G401.6 (cell line): ENCODE measurements at regions not wholly inside any gene's neighbourhood (a gene's known extent, or its start where the extent isn't known, plus 50 kb on each side); places are given as distances from the start of the nearest gene placed in this dataset.
"Not testable (repeated sequence)": the region's sequence is repeated elsewhere in the genome, so short reads cannot be mapped to it uniquely, and the experiment has no call there.

ENCODE experiments used
- FAIRE-seq: peaks from 2 replicates; lab custom pipeline; 2012; peaks lifted over from hg19 to GRCh38; lab: Jason Lieb, UNC

DNA sequence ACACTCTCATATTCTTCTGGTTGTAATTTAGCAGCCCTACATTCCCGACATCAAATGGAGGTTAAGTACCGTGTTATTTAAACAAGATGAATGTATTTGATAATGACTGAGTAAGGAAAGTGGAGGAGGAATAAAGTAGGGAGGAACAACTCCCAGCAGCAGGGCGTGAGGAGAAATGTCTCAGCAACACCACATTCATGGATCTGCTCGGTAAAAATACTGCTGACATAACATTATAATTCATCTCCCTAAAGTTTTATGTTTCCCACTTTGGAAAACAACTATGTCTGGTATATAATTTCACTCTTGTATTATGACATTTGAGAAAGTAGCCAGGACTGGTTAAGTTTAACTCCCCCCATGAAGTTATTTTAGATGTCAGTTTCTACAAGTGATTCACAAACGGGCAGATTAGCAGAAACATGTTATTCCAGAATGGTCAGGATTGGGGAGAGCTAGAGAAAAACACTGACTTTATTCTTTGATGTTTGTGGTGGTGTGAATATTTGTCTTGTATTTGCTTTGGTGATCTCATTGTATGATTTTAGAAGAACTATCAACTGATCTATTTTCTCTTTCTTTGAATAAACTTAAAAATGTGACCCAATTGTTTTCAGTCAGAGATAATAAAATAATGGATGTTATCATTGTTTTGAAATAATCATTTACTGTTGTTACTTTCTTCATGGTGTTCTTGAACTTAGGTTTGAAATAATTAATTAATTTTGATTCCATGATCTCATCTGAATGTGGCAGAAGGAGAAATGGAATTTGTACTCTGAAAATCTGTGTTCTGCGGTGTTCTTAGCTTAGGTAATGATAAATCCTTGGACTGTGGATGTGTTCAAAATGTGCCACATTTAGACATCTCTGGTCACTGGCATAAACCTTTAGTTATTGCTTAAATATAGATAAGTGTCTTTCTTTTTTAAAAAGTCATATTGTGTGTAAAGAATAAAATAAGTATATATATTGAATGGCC lies 303.6 kb upstream of the ZNF608 start:
- FAIRE-seq, result no peak

DNA sequence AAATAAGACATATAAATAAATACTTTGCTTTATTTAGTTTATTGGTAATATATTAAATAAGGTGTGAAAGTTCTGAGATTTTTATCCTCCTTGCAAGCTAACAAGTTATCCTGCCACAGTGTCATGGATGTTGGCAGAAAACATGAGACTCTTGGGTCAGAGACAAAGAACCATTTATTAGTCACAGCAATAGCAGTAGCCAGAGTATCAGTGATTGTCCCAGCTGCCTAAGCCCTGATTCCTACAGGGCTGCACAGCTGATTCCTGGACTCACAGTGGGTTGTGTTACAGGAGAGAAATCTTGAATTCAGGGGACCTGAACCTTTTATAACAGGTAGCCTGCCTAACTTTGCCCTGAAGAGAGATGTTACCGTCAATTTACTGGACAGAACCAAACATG lies 304.5 kb upstream of the ZNF608 start:
- FAIRE-seq, result no peak

DNA sequence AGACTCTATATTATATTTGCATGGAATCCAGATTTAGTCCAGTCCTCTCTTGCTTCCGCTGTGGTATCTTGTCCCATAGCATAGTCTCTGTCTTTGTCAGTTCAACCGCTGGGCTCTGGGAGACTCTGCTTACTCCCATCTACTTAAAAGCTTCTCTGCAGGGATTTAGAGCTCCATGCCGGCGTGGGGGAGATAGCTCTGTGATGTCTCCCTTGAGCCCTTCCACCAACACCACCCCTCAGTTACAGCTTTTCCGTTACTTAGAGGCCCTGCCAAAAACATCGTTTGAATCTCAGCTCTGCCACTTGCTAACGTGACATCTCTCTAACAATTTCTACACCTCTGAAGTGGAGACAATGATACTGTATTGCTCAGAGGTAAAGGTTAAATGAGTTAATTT lies 306.1 kb upstream of the ZNF608 start:
- no peak for FAIRE-seq

DNA sequence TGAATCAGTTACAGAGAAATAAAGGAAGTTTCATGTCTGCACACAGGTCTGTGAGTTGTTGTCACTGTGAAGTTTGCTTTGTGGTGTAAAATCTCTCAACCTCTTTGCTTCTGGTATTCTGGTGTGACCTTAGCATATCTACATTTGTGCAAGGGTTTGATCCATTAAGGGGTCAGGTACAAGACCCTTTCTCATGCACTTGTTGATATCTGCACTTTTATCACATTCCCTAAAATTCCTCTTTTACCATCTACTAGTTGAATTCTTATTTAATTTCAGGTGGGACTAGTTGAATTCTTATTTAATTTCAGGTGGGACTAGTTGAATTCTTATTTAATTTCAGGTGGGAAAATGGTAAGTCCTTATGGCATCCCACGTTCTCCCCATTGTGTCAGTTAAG lies 306.7 kb upstream of the ZNF608 start:
- no peak for FAIRE-seq

- no peak for FAIRE-seq
These were observed 307.7 kb upstream of the ZNF608 start for GRCh38 chr5:125054146-125054545.

- FAIRE-seq, result no peak
These were observed 310.4 kb upstream of the ZNF608 start for GRCh38 chr5:125056671-125057485.

DNA sequence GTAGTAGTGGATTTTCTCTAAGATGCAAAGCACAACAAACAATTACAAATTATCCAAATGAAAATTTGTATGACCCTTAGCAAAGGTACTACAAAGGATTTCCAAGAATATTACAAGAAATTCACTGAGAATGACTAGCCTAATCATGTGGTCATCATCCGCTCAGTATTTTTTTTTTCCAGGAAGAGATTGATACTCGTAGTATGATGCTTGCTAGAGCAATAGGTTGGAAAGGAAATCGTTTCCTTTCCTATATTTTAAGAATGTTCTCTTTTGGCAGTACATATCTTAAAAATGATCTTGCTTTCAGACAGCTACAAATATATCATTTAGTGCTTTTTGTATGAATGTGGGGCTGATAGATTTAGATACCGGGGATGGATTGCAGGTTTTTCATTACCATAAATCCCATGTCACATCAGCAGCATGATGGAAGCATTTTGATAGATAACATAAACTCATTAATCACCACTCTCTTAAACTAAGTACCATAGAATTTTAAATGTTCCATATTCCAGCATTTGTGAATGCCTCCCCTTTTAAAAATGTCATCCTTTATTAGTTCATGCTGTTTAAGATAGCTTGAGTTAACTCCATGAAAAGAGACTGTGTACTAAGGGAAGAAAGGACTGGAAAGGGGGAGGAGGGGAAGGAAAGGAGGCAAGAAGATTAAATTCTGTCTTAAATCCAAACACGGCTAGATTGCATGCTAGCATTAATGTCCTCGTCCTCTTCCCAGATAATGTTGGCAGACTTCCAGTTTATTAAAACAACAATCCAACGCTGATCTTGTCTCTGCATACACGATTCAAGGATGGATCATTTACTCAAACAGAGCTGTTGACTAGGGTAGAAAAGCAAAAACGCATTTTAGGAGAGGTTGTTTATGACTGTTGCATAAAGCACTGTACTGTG lies 311.7 kb upstream of the ZNF608 start:
- FAIRE-seq, result no peak

- no peak for FAIRE-seq
These were observed 313.0 kb upstream of the ZNF608 start for GRCh38 chr5:125059255-125060002.

- FAIRE-seq, result no peak
These were observed 315.3 kb upstream of the ZNF608 start for GRCh38 chr5:125061726-125062125.

GRCh38 chr5:125064621-125065438 lies 318.4 kb upstream of the ZNF608 start:
- no peak for FAIRE-seq

- no peak for FAIRE-seq
These were observed 319.3 kb upstream of the ZNF608 start for GRCh38 chr5:125065741-125066140.

GRCh38 chr5:125070961-125071360 lies 324.5 kb upstream of the ZNF608 start:
- FAIRE-seq, result no peak

GRCh38 chr5:125073090-125073489 lies 326.7 kb upstream of the ZNF608 start:
- FAIRE-seq, result no peak

GRCh38 chr5:125075567-125075966 lies 329.1 kb upstream of the ZNF608 start:
- FAIRE-seq, result no peak

GRCh38 chr5:125079028-125079427 lies 332.6 kb upstream of the ZNF608 start:
- not testable (repeated sequence) for FAIRE-seq

- no peak for FAIRE-seq
These were observed 334.7 kb upstream of the ZNF608 start for GRCh38 chr5:125081101-125081500.

DNA sequence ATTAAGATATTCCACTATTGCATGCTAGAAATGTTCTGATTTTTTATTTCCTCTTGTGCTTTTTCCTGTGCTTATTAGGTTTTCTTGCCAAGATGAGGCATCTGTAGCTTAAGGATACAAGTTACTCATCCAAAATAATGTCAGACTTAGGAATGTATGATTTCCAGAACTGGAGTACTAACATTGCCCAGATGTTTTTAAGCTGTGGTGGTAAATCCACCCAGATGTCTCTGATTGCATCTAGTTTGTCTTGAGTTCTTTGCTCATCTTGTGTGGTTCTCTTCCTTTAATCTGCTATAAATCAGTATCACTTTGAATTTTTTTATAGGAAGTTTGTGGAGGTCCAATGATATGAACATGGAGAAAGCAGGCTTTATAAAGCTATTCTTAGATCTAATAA lies 337.5 kb upstream of the ZNF608 start:
- FAIRE-seq, result no peak

DNA sequence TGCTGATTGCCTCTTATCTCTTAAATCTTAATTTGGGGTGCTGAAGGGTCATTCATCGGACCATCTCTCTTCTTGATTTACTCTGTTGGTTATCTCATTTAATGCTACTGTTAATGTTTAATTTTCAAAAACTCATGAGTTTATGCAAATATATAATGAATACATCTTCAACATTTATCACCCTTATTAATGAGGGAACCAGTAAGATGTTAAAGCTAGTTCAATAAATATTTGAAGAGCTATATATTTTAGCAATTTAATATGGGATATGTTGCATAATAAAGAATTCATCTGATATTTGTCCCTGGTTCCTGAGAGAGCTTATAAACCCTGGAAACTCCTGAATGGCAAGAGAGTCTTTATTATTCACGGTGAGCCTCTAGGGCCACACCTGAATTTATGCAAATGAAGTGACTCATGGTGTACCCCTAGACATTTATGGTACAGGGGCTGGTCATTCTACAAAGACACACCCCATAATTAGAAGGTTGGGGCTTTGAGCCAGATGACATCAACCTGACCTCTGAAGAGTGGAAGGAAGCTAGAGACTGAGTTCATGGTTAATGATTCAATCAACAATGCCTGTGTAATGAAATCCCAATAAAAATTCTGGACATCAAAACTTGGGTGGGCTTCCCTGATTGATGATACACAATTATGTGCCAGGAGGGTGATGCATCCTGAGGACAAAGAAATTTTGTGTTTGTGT lies 339.5 kb upstream of the ZNF608 start:
- FAIRE-seq, result no peak

DNA sequence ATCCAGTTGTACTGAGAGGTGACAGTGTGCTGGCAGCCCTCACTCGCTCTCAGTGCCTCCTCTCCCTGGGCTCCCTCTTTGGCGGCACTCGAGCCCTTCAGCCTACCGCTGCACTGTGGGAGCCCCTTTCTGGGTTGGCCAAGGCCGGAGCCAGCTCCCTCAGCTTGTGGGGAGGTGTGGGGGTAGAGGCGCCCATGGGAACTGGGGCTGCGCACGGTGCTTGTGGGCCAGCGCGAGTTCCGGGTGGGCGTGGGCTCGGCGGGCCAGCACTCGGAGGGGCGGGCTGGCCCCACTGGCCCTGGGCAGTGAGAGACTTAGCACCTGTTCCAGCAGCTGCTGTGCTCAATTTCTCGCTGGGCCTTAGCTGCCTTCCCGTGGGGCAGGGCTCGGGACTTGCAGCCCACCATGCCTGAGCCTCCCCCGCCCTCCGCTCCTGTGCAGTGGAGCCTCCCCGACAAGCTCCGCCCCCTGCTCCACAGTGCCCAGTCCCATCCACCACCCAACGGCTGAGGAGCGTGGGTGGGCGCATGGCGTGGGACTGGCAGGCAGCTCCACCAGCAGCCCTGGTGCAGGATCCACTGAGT lies 342.2 kb upstream of the ZNF608 start:
- FAIRE-seq, result no peak
